ENCODE measurements at regions not wholly inside any gene's neighbourhood (a gene's known extent, or its start where the extent isn't known, plus 50 kb on each side); places are given as distances from the start of the nearest gene placed in this dataset.

GRCh38 chr2:220293966-220294365 is 666.5 kb downstream of the SLC4A3 start:
- Mint-ChIP-seq H3K9me3 (peaks cover 3% of the 10 kb centered on the region), H3K4me1 (no peaks in the 10 kb centered on the region), H3K4me3 (no peak overlapping the region), H3K27ac (no peak overlapping the region), H3K36me3 (no peaks in the 10 kb centered on the region), H3K27me3 (no peaks in the 10 kb centered on the region)
- no peak for ATAC-seq

GRCh38 chr2:220296174-220296573 is 668.7 kb downstream of the SLC4A3 start:
- ATAC-seq = no peak
- H3K9me3 Mint-ChIP-seq = peaks cover 3% of the 10 kb centered on the region
- no peaks in the 10 kb centered on the region for H3K27me3 Mint-ChIP-seq
- H3K27ac Mint-ChIP-seq = no peak overlapping the region
- no peaks in the 10 kb centered on the region for H3K4me1 Mint-ChIP-seq
- H3K4me3 Mint-ChIP-seq = no peak overlapping the region
- H3K36me3 Mint-ChIP-seq = no peaks in the 10 kb centered on the region

- ATAC-seq = no peak
- Mint-ChIP-seq H3K27me3 (no peaks in the 10 kb centered on the region), H3K4me1 (no peaks in the 10 kb centered on the region), H3K4me3 (no peak overlapping the region), H3K27ac (no peak overlapping the region), H3K9me3 (peaks cover 3% of the 10 kb centered on the region), H3K36me3 (no peaks in the 10 kb centered on the region)
These were observed 669.7 kb downstream of the SLC4A3 start for GRCh38 chr2:220297093-220297492.

GRCh38 chr2:220300806-220301205 is 673.4 kb downstream of the SLC4A3 start:
- no peak for ATAC-seq
- Mint-ChIP-seq H3K4me3 (no peak overlapping the region), H3K4me1 (no peaks in the 10 kb centered on the region), H3K9me3 (no peaks in the 10 kb centered on the region), H3K36me3 (no peaks in the 10 kb centered on the region), H3K27me3 (no peaks in the 10 kb centered on the region), H3K27ac (no peak overlapping the region)

GRCh38 chr2:220302756-220303155 is 675.3 kb downstream of the SLC4A3 start:
- no peaks in the 10 kb centered on the region for H3K27me3 Mint-ChIP-seq
- ATAC-seq = no peak

GRCh38 chr2:220309215-220309614 is 681.8 kb downstream of the SLC4A3 start:
- ATAC-seq = no peak
- peaks cover 3% of the 10 kb centered on the region for H3K9me3 Mint-ChIP-seq
- H3K36me3 Mint-ChIP-seq = no peaks in the 10 kb centered on the region

More at GRCh38 chr2:220302756-220303155, 675.3 kb downstream of the SLC4A3 start:
- no peaks in the 10 kb centered on the region for H3K4me1 Mint-ChIP-seq
- H3K9me3 Mint-ChIP-seq = no peaks in the 10 kb centered on the region
- H3K4me3 Mint-ChIP-seq = no peak overlapping the region
- no peak overlapping the region for H3K27ac Mint-ChIP-seq
- H3K36me3 Mint-ChIP-seq = no peaks in the 10 kb centered on the region

GRCh38 chr2:220310451-220310861 is 683.0 kb downstream of the SLC4A3 start:
- H3K9me3 Mint-ChIP-seq = peaks cover 3% of the 10 kb centered on the region
- ATAC-seq = no peak
- no peaks in the 10 kb centered on the region for H3K27me3 Mint-ChIP-seq
- no peaks in the 10 kb centered on the region for H3K36me3 Mint-ChIP-seq
- H3K4me3 Mint-ChIP-seq = no peak overlapping the region
- H3K4me1 Mint-ChIP-seq = no peaks in the 10 kb centered on the region
- no peak overlapping the region for H3K27ac Mint-ChIP-seq

More at GRCh38 chr2:220309215-220309614, 681.8 kb downstream of the SLC4A3 start:
- H3K4me1 Mint-ChIP-seq = no peaks in the 10 kb centered on the region
- no peak overlapping the region for H3K27ac Mint-ChIP-seq
- no peak overlapping the region for H3K4me3 Mint-ChIP-seq
- no peaks in the 10 kb centered on the region for H3K27me3 Mint-ChIP-seq

GRCh38 chr2:220315098-220315823 is 687.8 kb downstream of the SLC4A3 start:
- H3K27ac Mint-ChIP-seq = no peak overlapping the region
- H3K4me3 Mint-ChIP-seq = no peak overlapping the region
- ATAC-seq = no peak
- no peaks in the 10 kb centered on the region for H3K36me3 Mint-ChIP-seq
- H3K4me1 Mint-ChIP-seq = no peaks in the 10 kb centered on the region
- no peaks in the 10 kb centered on the region for H3K27me3 Mint-ChIP-seq
- peaks cover 6% of the 10 kb centered on the region for H3K9me3 Mint-ChIP-seq

- no peaks in the 10 kb centered on the region for H3K36me3 Mint-ChIP-seq
- H3K4me1 Mint-ChIP-seq = no peaks in the 10 kb centered on the region
- no peaks in the 10 kb centered on the region for H3K27me3 Mint-ChIP-seq
- H3K9me3 Mint-ChIP-seq = peaks cover 10% of the 10 kb centered on the region
- ATAC-seq = no peak
- no peak overlapping the region for H3K27ac Mint-ChIP-seq
- no peak overlapping the region for H3K4me3 Mint-ChIP-seq
These were observed 690.6 kb downstream of the SLC4A3 start for GRCh38 chr2:220318037-220318436.

GRCh38 chr2:220318508-220318907 is 691.1 kb downstream of the SLC4A3 start:
- no peak overlapping the region for H3K4me3 Mint-ChIP-seq
- H3K4me1 Mint-ChIP-seq = no peaks in the 10 kb centered on the region

GRCh38 chr2:220320326-220320725 is 692.9 kb downstream of the SLC4A3 start:
- peaks cover 7% of the 10 kb centered on the region for H3K9me3 Mint-ChIP-seq
- no peaks in the 10 kb centered on the region for H3K27me3 Mint-ChIP-seq
- H3K27ac Mint-ChIP-seq = no peak overlapping the region
- no peaks in the 10 kb centered on the region for H3K4me1 Mint-ChIP-seq
- ATAC-seq = no peak
- no peak overlapping the region for H3K4me3 Mint-ChIP-seq
- H3K36me3 Mint-ChIP-seq = no peaks in the 10 kb centered on the region

More at GRCh38 chr2:220318508-220318907, 691.1 kb downstream of the SLC4A3 start:
- Mint-ChIP-seq H3K27me3 (no peaks in the 10 kb centered on the region), H3K9me3 (peaks cover 10% of the 10 kb centered on the region), H3K36me3 (no peaks in the 10 kb centered on the region), H3K27ac (no peak overlapping the region)
- no peak for ATAC-seq

- ATAC-seq = no peak
- H3K9me3 Mint-ChIP-seq = peaks cover 13% of the 10 kb centered on the region
- no peaks in the 10 kb centered on the region for H3K36me3 Mint-ChIP-seq
- no peaks in the 10 kb centered on the region for H3K4me1 Mint-ChIP-seq
- H3K27ac Mint-ChIP-seq = no peak overlapping the region
- no peaks in the 10 kb centered on the region for H3K27me3 Mint-ChIP-seq
- no peak overlapping the region for H3K4me3 Mint-ChIP-seq
These were observed 705.5 kb downstream of the SLC4A3 start for GRCh38 chr2:220332886-220333285.

GRCh38 chr2:220334210-220334609 is 706.8 kb downstream of the SLC4A3 start:
- ATAC-seq = no peak
- Mint-ChIP-seq H3K27me3 (no peaks in the 10 kb centered on the region), H3K36me3 (no peaks in the 10 kb centered on the region), H3K4me1 (no peaks in the 10 kb centered on the region), H3K4me3 (no peak overlapping the region), H3K27ac (no peak overlapping the region), H3K9me3 (peaks cover 11% of the 10 kb centered on the region)

- H3K4me1 Mint-ChIP-seq = no peaks in the 10 kb centered on the region
- H3K9me3 Mint-ChIP-seq = peaks cover 7% of the 10 kb centered on the region
- ATAC-seq = no peak
- no peak overlapping the region for H3K27ac Mint-ChIP-seq
- H3K27me3 Mint-ChIP-seq = no peaks in the 10 kb centered on the region
- no peak overlapping the region for H3K4me3 Mint-ChIP-seq
- H3K36me3 Mint-ChIP-seq = no peaks in the 10 kb centered on the region
These were observed 707.6 kb downstream of the SLC4A3 start for GRCh38 chr2:220334871-220335590.

GRCh38 chr2:220335591-220335915 is 708.1 kb downstream of the SLC4A3 start:
- no peak overlapping the region for H3K27ac Mint-ChIP-seq
- H3K4me1 Mint-ChIP-seq = no peaks in the 10 kb centered on the region
- H3K9me3 Mint-ChIP-seq = peaks cover 6% of the 10 kb centered on the region
- no peaks in the 10 kb centered on the region for H3K27me3 Mint-ChIP-seq
- no peak for ATAC-seq
- H3K36me3 Mint-ChIP-seq = no peaks in the 10 kb centered on the region
- H3K4me3 Mint-ChIP-seq = no peak overlapping the region

- Mint-ChIP-seq H3K4me3 (no peak overlapping the region), H3K27ac (no peak overlapping the region), H3K9me3 (peaks cover 3% of the 10 kb centered on the region), H3K4me1 (no peaks in the 10 kb centered on the region), H3K36me3 (no peaks in the 10 kb centered on the region), H3K27me3 (no peaks in the 10 kb centered on the region)
- no peak for ATAC-seq
These were observed 709.3 kb downstream of the SLC4A3 start for GRCh38 chr2:220336771-220337170.

All from stimulated activated memory B cell treated with anti-CD40 and anti-IgM and Interleukin-4, amounts not matched to agents 10 μg/mL and 1 μg/mL and 100 μg/mL, for 72 hours (primary cell).